Ovary (tissue), 7 donors: ENCODE measurements at regions not wholly inside any gene's neighbourhood (a gene's known extent, or its start where the extent isn't known, plus 50 kb on each side); places are given as distances from the start of the nearest gene placed in this dataset.

Source experiments
- DNase-seq, 5 donors: peaks; one replicate each; pipeline ENCODE4 v3.0.0-alpha.2; 2019 to 2020
- H3K27ac ChIP-seq, 2 donors: fragments of 200-600 bp; one replicate each; pipeline versions ENCODE4 v1.5.1 to v1.8.0; 2019 to 2022
- H3K27me3 ChIP-seq: fragments of 200-600 bp; one replicate; pipeline ENCODE4 v1.8.0; 2022
- H3K36me3 ChIP-seq: fragments of 200-600 bp; sonication (generic); one replicate; pipeline ENCODE4 v1.5.1; 2019
- H3K4me1 ChIP-seq: one replicate; pipeline ENCODE4 v1.8.1; 2013; ENCODE audit warnings: mild to moderate bottlenecking, moderate library complexity; ENCODE audit not compliant: insufficient read depth
- H3K4me3 ChIP-seq: fragments of 200-600 bp; sonication (generic); one replicate; pipeline ENCODE4 v1.5.1; 2017
- H3K9me3 ChIP-seq, 2 donors: fragments of 200-600 bp in 1 of 2; sonication (generic) in 1 of 2; one replicate each; pipeline versions ENCODE4 v1.5.1 to v1.8.1; 2013 to 2019; ENCODE audit warnings: mild to moderate bottlenecking in 1 of 2, moderate library complexity in 1 of 2
- CTCF ChIP-seq, 3 donors: fragments of 450-650 bp in 2 of 3; fragments of 200-600 bp in 1 of 3; IDR thresholded peaks; one replicate each; pipeline versions ENCODE4 v1.5.1 to v1.8.0; 2016 to 2022; ENCODE audit warnings: antibody characterized with exemption in 3 of 3, mild to moderate bottlenecking in 1 of 3
- EP300 ChIP-seq: sonication (generic); formaldehyde crosslinking; IDR thresholded peaks from one replicate; pipeline ENCODE4 v1.6.1; 2017; ENCODE audit warnings: antibody characterized with exemption
- POLR2A ChIP-seq: fragments of 450-650 bp; IDR thresholded peaks from one replicate; pipeline ENCODE4 v1.6.1; 2017; ENCODE audit warnings: antibody characterized with exemption, mild to moderate bottlenecking, moderate library complexity
- WGBS, 3 donors: extraction: QIAGEN DNeasy Blood & Tissue Kit in 1 of 3; methylation state at CpG; one replicate each; pipeline versions ENCODE4 v1.1.5 to v1.1.7; 2013 to 2017; 5-methylcytosine and 5-hydroxymethylcytosine counted together
- intact Hi-C, 4 donors: fragments of 100-400 bp; cut with DNase I; formaldehyde crosslinking; loops; one replicate each; pipeline versions ENCODE4 v1.11.0 to v1.15.1; 2022 to 2023
- donor health status: DM: no; HTN: no; CAD: no; lungs with moderate emphysema.
- donor health status: DM: no; HTN: no; CAD: no.
- donor health status: Bipolar disorder and iron deficiency.
- donor health status: DM: no; HTN: no; CAD: no.
- donor health status: DM: yes; HTN: yes; CAD: no.

DNA sequence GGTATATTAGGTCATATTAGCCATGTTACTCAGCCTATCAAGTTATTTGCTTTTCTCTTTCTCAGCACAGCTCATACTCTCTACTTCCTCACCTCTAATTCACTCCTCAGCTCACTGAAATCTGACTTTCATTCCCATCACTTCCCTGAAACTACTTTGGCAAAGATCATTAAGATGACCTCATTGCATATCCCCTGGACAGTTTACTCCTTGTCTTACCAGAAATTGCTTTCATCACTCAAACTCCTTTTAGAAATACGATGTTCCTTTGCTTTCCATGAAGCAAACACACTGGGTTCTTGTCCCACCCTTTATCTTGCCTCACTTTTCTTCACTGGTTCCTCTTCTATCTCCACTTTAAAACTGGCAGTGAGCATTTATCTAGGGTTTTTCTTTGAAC lies 354.4 kb downstream of the TUSC7 start:
- Histone ChIP-seq H3K36me3 (no peaks in the 10 kb centered on the region), H3K4me3 (no peak overlapping the region), H3K9me3 (no peaks in the 10 kb centered on the region), H3K27ac (no peak overlapping the region), H3K4me1 (no peaks in the 10 kb centered on the region), H3K27me3 (no peaks in the 10 kb centered on the region)
- TF ChIP-seq POLR2A = no peak
- TF ChIP-seq CTCF (IDR thresholded peaks at IDR 0.05) = no peak
- TF ChIP-seq EP300 = no peak
- WGBS, 3 donors = 49 to 83% (median 73%) methylated on average over 1 of the region's 1 CpG
- intact Hi-C loops = no loop called here
- no peak for DNase-seq

DNA sequence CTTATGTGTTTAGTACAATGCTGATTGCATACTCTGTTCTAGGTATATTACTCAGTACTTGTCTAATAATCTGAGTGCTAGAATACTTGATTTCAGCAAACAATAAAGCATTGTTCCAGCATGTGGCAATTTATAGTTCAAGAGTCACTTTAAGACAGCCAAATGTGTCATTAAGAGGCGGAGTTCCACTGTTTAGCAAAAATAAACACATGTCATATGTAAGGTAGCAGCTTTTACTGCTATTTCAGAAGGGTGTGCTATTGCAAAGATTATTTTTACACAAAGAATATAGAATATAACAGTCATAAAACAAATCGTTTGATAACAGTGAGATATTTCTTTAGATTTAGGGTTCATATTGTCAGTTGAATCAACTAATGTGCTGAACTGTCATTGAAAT lies 358.7 kb downstream of the TUSC7 start:
- Histone ChIP-seq H3K36me3 (no peaks in the 10 kb centered on the region), H3K27me3 (no peaks in the 10 kb centered on the region), H3K27ac (no peak overlapping the region), H3K4me3 (no peak overlapping the region), H3K9me3 (no peaks in the 10 kb centered on the region), H3K4me1 (no peaks in the 10 kb centered on the region)
- no peak for DNase-seq
- intact Hi-C loops = no loop called here
- WGBS, 3 donors = 84 to 94% (median 90%) methylated on average over 2 of the region's 2 CpGs
- TF ChIP-seq EP300 (no peak), CTCF (IDR thresholded peaks at IDR 0.05) (no peak), POLR2A (no peak)

GRCh38 chr3:117074826-117075225 lies 365.2 kb downstream of the TUSC7 start:
- TF ChIP-seq CTCF (IDR thresholded peaks at IDR 0.05) (no peak), EP300 (no peak), POLR2A (no peak)
- intact Hi-C loops = no loop called here
- Histone ChIP-seq H3K27ac (no peak overlapping the region), H3K4me3 (no peak overlapping the region), H3K9me3 (no peaks in the 10 kb centered on the region), H3K36me3 (no peaks in the 10 kb centered on the region), H3K4me1 (no peaks in the 10 kb centered on the region), H3K27me3 (no peaks in the 10 kb centered on the region)
- no peak for DNase-seq
- WGBS, 3 donors = 38 to 43% (median 39%) methylated on average over 3 of the region's 3 CpGs

GRCh38 chr3:117079997-117080396 lies 370.4 kb downstream of the TUSC7 start:
- no peaks in the 10 kb centered on the region for H3K4me1 ChIP-seq
- H3K9me3 ChIP-seq = no peaks in the 10 kb centered on the region
- TF ChIP-seq POLR2A (no peak), CTCF (IDR thresholded peaks at IDR 0.05) (no peak), EP300 (no peak)
- H3K27ac ChIP-seq = no peak overlapping the region
- intact Hi-C loops = no loop called here
- H3K36me3 ChIP-seq = no peaks in the 10 kb centered on the region
- WGBS, 3 donors = 83 to 90% (median 85%) methylated on average over 4 of the region's 4 CpGs
- H3K27me3 ChIP-seq = no peaks in the 10 kb centered on the region
- H3K4me3 ChIP-seq = no peak overlapping the region
- no peak for DNase-seq

- Histone ChIP-seq H3K4me3 (no peak overlapping the region), H3K36me3 (no peaks in the 10 kb centered on the region), H3K27me3 (no peaks in the 10 kb centered on the region), H3K4me1 (no peaks in the 10 kb centered on the region), H3K9me3 (no peaks in the 10 kb centered on the region), H3K27ac (no peak overlapping the region)
- no peak for TF ChIP-seq CTCF (IDR thresholded peaks at IDR 0.05)
- no peak for TF ChIP-seq POLR2A
- no peak for TF ChIP-seq EP300
- no peak for DNase-seq
- intact Hi-C loops = no loop called here
- 53 to 68% (median 59%) methylated on average over 2 of the region's 2 CpGs for WGBS, 3 donors
Measured at GRCh38 chr3:117080872-117081271, 371.3 kb downstream of the TUSC7 start.
